HG03064 (cell line): ENCODE measurements at regions not wholly inside any gene's neighbourhood (a gene's known extent, or its start where the extent isn't known, plus 50 kb on each side); places are given as distances from the start of the nearest gene placed in this dataset.
A peak's percentile ranks its signal among the peaks of the same experiment; 100 is the strongest.

Experiments
- ATAC-seq: cut with Tn5 transposase; IDR thresholded peaks from one replicate; pipeline ENCODE4 v1.9.1; 2021; ENCODE audit warnings: low read depth; ENCODE audit not compliant: unreplicated experiment

- no peak for ATAC-seq
These were observed 89.8 kb upstream of the SPRY1 start for GRCh38 chr4:123306769-123307168.

GRCh38 chr4:123308667-123309066 is 87.9 kb upstream of the SPRY1 start:
- ATAC-seq: no peak

DNA sequence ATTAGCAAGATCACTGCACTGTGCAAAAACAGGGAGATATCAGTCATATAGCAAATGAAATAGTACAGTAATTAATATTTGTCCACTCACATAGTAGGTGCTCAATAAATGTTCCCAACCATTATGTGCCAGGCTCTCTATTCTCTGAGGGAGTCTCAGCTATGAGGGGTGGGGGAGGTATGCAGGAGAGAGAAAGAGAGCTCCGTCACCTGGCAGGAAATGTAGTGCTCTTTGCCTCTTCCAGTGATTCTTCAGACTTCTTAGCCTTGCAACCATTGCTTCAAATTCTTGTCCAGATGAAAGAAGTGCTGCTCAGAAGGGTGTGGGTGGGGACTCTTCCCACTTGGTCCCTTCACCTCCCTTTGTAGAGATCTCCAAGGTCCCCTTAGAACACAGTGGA is 84.5 kb upstream of the SPRY1 start:
- no peak for ATAC-seq

DNA sequence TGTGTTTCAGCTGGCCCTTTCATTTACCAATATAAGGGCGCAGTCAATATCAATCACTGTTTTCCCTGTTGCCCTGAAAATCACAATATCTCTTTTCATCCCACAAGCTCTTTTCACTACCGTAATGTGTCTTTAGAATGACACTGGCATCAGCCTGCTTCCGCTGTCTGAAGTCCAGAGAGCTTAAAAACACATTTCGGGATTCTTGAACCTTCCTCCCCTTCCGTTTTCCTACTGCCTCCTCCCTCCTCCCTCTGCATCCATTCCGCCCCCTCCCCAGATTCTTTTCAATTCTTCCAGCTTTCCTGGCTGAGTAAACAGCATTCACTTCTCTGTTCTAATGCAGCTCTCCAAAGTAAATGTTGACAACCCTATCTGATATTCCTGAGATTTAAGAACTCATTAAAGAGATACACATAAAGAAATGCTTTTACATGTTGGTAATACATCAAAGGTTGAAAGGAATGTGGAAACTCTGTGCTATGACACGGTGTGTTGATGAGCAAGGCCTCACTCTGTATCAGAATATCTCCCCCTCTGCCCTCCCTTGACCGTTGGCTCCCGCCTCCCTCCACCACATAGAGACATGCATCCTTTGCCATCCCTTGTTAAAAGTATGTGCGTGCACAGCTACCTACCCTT is 83.5 kb upstream of the SPRY1 start:
- no peak for ATAC-seq

- no peak for ATAC-seq
These were observed 81.0 kb upstream of the SPRY1 start for GRCh38 chr4:123315617-123316016.

DNA sequence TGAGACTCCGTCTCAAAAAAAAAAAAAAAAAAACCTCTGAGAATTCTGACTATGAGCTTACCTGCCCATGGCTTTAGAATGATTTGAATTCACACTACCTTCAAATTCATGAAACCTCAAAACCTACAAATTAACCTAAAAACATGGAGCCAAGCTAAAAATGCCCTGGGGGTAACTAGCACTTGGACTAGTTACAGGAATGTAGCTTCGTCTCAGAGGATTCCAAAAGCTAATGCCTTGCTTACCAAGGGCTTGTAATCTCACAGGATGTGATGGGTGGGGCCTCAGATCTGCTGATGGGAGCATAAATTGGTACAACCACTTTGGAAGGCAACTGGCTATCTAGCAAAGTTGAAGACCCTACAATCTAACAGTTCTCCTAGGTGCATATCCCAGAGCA is 79.4 kb upstream of the SPRY1 start:
- no peak for ATAC-seq

DNA sequence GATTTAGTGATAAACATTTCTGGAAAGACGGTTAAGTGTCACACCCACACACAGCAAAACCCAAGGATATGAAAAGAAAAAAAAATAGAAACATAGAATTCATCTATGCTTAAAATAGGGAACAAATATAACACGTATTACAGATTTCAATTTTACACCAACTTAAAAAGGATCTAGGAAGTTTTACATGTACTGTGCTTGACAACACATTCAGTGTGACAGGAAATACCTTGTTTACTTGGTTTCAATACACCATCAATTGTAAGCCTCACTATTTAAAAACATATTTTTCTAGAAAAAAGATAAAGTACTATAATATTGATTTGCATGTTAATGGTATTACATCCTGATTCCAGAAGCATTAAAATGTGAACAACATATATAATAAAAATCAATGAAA is 77.0 kb upstream of the SPRY1 start:
- no peak for ATAC-seq

- ATAC-seq: no peak
These were observed 72.6 kb upstream of the SPRY1 start for GRCh38 chr4:123323998-123324397.

DNA sequence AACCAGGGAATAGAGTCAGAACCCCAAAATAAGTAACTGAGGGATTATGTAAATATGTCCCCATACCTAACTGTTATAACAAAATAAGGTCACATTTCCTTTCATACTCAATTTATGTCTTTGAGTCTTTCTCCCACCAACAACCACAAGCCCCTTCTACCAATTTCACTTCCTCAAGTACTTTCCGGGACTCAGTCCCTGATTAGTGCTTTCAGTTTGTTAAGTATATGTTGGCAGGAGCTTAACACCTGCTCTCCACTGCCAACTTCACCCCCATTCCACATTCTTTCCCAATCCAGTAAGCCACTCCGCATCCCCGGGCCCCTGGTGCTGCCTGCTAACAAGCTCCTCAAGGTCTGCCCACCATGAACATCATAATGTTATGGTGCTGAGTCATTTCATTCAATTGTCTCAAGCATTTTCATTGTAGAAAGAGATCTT is 71.3 kb upstream of the SPRY1 start:
- peak; percentile 100 for ATAC-seq

GRCh38 chr4:123327346-123327745 is 69.2 kb upstream of the SPRY1 start:
- ATAC-seq: no peak

DNA sequence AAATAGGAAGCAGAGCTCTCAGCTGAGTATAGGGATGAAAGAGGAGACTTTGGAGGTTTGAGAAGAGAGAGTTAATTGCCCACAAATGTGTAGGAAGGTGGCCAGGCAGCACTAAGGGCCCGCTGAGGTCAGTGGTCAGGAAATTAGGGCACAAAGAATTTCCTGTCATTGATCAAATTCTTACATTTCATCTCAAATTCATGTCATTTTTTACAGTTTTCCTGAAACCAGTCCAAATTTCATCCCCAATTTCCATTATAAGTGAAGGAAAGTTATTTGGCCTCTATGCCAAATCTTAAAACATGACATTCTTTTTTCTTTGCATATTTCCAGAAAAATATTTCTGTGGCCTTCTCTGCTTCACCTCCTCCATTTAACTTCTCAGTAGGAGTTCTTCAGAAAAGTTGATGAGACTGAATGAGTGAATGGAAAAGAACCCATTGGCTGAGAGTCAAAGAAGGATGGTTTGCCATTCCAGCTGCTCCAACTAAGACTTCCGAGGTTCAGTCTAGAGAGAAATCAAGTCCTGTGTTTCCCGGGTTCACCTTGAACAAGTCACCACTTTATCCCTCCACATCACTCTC is 68.7 kb upstream of the SPRY1 start:
- no peak for ATAC-seq

- ATAC-seq: no peak
These were observed 57.9 kb upstream of the SPRY1 start for GRCh38 chr4:123338715-123339114.

DNA sequence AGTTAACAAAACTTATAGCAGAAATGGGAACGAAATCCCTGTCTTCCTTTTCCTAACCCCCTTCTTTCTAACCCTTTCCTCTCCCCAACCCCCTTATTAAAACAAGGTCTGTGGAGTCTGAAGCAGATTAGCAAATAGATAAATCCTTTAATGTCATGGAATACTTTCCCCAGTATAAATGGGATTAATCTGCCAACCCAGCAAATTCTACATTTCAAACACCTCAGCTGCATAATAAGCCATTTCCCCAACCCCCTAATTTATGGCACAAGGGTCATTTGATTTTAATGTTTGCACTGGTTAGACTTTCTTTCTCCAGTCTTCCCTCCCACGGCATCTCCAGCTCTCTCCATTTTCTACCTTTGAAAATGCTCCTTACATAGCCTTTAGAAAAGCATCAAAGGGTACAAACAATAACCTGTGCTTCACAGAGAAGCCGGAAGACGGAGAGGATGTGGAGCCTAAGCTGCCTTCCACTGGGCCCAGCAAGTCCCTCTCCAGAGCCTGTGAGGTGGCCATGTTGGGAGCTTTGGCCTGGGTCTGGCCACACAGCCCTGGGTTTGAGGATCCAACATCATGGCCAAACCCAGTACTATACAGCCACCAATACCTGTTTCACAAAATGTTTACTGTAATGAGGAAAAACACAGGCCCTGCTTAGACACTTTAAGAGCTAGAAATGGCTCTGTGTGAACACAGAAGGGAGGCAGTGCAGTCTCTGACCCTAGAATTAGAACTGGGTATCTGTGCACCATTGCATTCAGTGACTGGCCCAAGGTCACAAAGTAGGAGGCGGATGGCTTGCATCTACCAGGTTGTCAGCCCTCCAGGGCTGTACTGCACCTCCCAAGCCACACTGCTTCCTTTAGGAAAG is 56.9 kb upstream of the SPRY1 start:
- no peak for ATAC-seq

GRCh38 chr4:123340381-123340701 is 56.3 kb upstream of the SPRY1 start:
- ATAC-seq: no peak

DNA sequence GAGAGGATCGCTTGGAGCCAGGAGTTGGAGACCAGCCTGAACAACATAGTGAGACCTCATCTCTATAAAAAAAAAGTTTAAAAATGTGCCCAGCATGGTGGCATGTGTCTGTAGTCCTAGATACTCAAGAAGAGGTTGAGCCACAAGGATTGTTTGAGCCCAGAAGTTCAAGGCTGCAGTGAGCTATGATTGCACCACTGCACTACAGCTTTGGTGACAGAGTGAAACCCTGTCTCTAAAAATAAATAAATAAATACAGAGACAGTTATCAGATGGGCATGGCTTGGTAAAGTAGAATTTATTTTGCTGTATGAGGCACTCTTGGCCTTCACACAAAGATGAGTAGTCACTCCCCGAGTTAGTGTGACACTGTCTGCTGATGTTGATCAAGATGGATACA is 54.1 kb upstream of the SPRY1 start:
- no peak for ATAC-seq

DNA sequence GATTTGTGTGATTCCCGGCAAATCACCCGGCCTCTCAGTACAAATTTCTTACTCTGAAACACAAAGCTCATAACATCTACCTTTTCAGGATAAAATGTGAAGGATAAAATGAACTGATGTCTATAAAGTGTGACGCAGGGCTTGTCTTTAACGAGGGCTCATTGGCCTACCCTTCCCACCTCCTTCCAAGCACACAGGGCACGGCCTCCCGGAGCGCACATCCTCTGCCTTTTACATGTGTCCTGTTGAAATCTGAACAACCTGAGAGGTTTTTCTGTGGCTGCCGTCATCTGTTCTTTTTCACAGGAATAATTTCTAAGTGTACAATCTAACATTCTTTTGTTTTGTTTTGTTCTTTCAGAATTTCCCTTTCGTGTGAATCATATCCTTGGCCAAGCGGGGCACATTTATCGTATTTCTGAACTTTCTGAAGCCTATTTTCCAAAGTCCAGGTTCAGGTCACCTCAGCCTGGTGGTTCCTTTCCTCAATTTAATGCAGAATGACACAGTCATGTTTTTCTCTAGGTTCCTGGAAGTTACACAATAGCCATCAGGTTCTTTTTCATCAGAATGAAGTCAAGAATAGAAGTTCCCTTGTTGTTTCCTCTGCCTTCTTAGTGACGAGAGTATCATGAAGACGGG is 53.1 kb upstream of the SPRY1 start:
- no peak for ATAC-seq

DNA sequence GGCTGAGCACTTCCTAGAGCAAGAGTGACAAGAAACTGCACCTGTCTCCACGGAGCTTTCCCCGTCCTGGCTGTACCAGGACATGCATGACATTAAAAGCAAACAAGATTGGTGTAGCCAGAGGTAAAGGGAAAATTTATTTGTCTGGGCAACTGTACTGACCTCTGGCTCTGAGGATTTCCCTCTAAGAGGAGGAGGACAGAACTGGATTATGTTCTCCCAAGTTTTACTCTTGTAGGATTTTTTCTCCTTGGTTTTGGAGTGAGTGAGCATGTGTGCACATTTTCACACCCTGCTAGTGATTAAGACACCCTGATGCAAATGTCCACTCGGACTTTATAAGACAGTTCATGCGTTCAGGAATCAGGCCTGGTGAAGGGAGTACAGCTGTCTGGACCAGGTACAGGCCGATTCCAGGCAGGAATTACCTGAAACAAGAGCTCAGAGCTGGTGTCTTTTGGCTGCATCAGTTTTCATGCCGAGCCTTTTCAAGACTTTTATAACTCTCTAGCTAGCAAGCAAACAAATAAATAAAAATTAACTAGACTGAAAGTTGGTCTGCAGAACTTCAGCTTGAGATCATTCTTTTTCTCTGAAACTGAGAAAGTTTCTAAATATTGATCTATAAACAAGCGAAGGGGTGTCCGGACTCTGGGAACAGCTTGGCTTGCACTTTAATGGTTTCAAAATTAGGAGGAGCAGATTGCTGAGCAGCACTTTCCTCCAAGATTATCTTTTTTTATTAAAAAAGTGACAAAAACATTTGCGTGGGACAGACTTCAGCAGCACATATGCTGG is 51.3 kb upstream of the SPRY1 start:
- no peak for ATAC-seq

- ATAC-seq: no peak
These were observed 50.7 kb upstream of the SPRY1 start for GRCh38 chr4:123345935-123346300.

DNA sequence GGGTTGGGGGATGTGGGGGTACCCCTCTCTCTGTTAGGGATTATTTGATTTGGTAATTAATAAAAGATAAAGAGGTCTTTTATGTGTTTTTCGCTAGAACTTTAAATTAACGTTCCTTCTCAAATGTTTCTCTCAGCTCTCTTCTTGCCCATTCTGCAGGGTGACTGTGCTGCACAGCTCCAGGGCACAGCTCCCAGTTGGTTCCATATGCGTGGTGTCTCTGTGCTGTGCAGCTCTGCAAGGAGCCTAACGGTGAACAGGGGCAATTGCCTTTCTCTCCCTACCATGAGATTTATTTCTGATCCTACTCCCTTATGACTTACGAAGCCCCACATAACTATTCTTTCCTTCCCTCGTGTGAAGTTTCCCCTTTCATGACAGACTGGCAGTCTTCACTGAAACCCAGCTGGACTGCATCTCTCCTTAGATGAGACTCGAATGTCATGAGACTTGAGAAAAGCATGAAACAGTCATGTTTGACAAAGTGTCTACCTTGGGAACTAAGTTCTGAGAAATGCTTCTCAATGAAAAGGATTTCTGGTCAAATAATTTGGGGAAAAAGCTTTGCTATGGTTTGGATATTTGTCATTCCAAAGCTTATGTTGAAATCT is 50.2 kb upstream of the SPRY1 start:
- ATAC-seq: no peak
